K562 (cell line): ENCODE measurements at regions not wholly inside any gene's neighbourhood (a gene's known extent, or its start where the extent isn't known, plus 50 kb on each side); places are given as distances from the start of the nearest gene placed in this dataset.

Source experiments
- ATAC-seq: fragments of 200-7000 bp; cut with Tn5 transposase; 3 replicates; pipeline ENCODE4 v1.9.1; 2020; ENCODE audit warnings: moderate library complexity
- BruUV-seq: library from RNA; stranded (reverse); fragments of 400-500 nt; replicated peaks from 2 replicates; lab custom pipeline; 2021; lab: Mats Ljungman, UMichigan
- CTCF ChIA-PET: fragments of 300-600 bp; formaldehyde crosslinking; extraction: SDS; loops from one replicate; lab custom pipeline; 2021; ENCODE audit warnings: low intra/inter-chr PET ratio; lab: Yijun Ruan, JAX
- POLR2A ChIA-PET: fragments of 300-600, 350-650 bp; sonication (Branson Sonifier 250); formaldehyde crosslinking; extraction: SDS; loops from one replicate; lab custom pipeline; 2021; ENCODE audit warnings: antibody characterized with exemption, inconsistent platforms; lab: Yijun Ruan, JAX
- DNase-seq, 4 experiments: peaks; one replicate each; pipeline versions ENCODE4 v3.0.0 to v3.0.0-alpha.2; 2011 to 2018; ENCODE audit warnings: low spot score in 3 of 4, mixed read lengths in 3 of 4; ENCODE audit errors: extremely low read depth in 1 of 4
- FAIRE-seq: peaks from 2 replicates; lab custom pipeline; 2011; peaks lifted over from hg19 to GRCh38; lab: Jason Lieb, UNC
- H2AFZ ChIP-seq: 2 replicates; pipeline ENCODE4 v1.6.0; 2011; ENCODE audit warnings: low read depth, low read length, control low read depth, inconsistent platforms
- H3K27ac ChIP-seq: fragments of 200-600 bp; 3 replicates; pipeline ENCODE4 v1.8.0; 2011; ENCODE audit warnings: low read depth, mild to moderate bottlenecking, control low read depth, inconsistent platforms, low read length, moderate library complexity, mixed read lengths; ENCODE audit errors: extremely low read depth
- H3K27me3 ChIP-seq, 2 experiments: fragments of 300-600 bp in 1 of 2; 2 replicates in 1 of 2; 3 replicates in 1 of 2; pipeline versions ENCODE4 v1.6.0 to v1.8.0; 2011; ENCODE audit warnings: inconsistent platforms in 2 of 2, low read length in 2 of 2, mild to moderate bottlenecking in 1 of 2, mixed read lengths in 1 of 2, moderate library complexity in 1 of 2; ENCODE audit not compliant: control insufficient read depth in 2 of 2, insufficient read depth in 2 of 2
- H3K36me3 ChIP-seq: fragments of 300-600 bp; 3 replicates; pipeline ENCODE4 v1.8.0; 2011; ENCODE audit warnings: mild to moderate bottlenecking, low read length, inconsistent platforms; ENCODE audit not compliant: control insufficient read depth, insufficient read depth
- H3K4me1 ChIP-seq, 2 experiments: fragments of 200-600 bp in 1 of 2; replicated peaks in 1 of 2; 2 replicates in 1 of 2; 3 replicates in 1 of 2; pipeline versions ENCODE4 v1.5.1 to v1.8.0; 2011; ENCODE audit warnings: inconsistent platforms in 2 of 2, low read length in 2 of 2, mild to moderate bottlenecking in 1 of 2, mixed read lengths in 1 of 2, moderate library complexity in 1 of 2; ENCODE audit not compliant: control insufficient read depth in 2 of 2, insufficient read depth in 2 of 2
- H3K4me2 ChIP-seq: 2 replicates; pipeline ENCODE4 v1.6.1; 2011; ENCODE audit warnings: low read length, control low read depth, inconsistent platforms, mixed read lengths; ENCODE audit not compliant: insufficient read depth
- H3K4me3 ChIP-seq: fragments of 200-600 bp; sonication (generic), shearing (Covaris generic); 2 replicates; pipeline ENCODE4 v1.5.1; 2016; ENCODE audit warnings: control low read depth, inconsistent platforms
- H3K79me2 ChIP-seq: fragments of 200-600 bp; 3 replicates; pipeline ENCODE4 v1.8.0; 2011; ENCODE audit warnings: low read length, inconsistent platforms; ENCODE audit not compliant: control insufficient read depth, insufficient read depth
- H3K9ac ChIP-seq, 2 experiments: 2 replicates each; pipeline versions ENCODE4 v1.6.0 to v1.6.1; 2011; ENCODE audit warnings: low read depth in 2 of 2, low read length in 2 of 2, control low read depth in 1 of 2, inconsistent platforms in 1 of 2, mild to moderate bottlenecking in 1 of 2, mixed read lengths in 1 of 2; ENCODE audit not compliant: insufficient read depth in 1 of 2
- H3K9me1 ChIP-seq: one replicate; pipeline ENCODE4 v1.6.0; 2011; ENCODE audit warnings: inconsistent platforms, mild to moderate bottlenecking, low read length, moderate library complexity; ENCODE audit not compliant: control insufficient read depth, insufficient read depth
- H3K9me3 ChIP-seq: replicated peaks from 2 replicates; pipeline ENCODE4 v1.5.1; 2011; ENCODE audit warnings: low read depth, low read length, inconsistent platforms; ENCODE audit not compliant: control insufficient read depth, insufficient read depth
- H4K20me1 ChIP-seq: replicated peaks from 2 replicates; pipeline ENCODE4 v1.6.1; 2011; ENCODE audit warnings: low read length, inconsistent platforms, mixed read lengths; ENCODE audit not compliant: control insufficient read depth, insufficient read depth
- BCLAF1 ChIP-seq, 2 experiments: fragments of 450-650 bp in 1 of 2; IDR thresholded peaks; 2 replicates each; pipeline ENCODE4 v1.6.1; 2011 to 2017; ENCODE audit warnings: low read depth in 2 of 2, antibody characterized with exemption in 1 of 2, borderline replicate concordance in 1 of 2, low read length in 1 of 2, mild to moderate bottlenecking in 1 of 2, mixed read lengths in 1 of 2; ENCODE audit not compliant: control insufficient read depth in 1 of 2
- BRD4 ChIP-seq: fragments of 200-600 bp; sonication (generic); IDR thresholded peaks from 2 replicates; pipeline ENCODE4 v1.6.1; 2017; ENCODE audit warnings: inconsistent platforms
- DNMT1 ChIP-seq: fragments of 450-650 bp; IDR thresholded peaks from 2 replicates; pipeline ENCODE4 v1.6.1; 2016; ENCODE audit warnings: antibody characterized with exemption, mild to moderate bottlenecking
- FOS ChIP-seq: IDR thresholded peaks from 3 replicates; pipeline ENCODE4 v1.6.1; 2011; ENCODE audit not compliant: insufficient read length; ENCODE audit errors: extremely low read depth
- KAT2B ChIP-seq: IDR thresholded peaks from one replicate; pipeline ENCODE4 v1.6.1; 2012; ENCODE audit warnings: low read depth, mild to moderate bottlenecking, control low read depth, inconsistent platforms, low read length, moderate library complexity
- MEIS2 ChIP-seq: fragments of 450-650 bp; IDR thresholded peaks from 2 replicates; pipeline ENCODE4 v1.6.1; 2014; ENCODE audit warnings: mild to moderate bottlenecking; ENCODE audit not compliant: partially characterized antibody
- MNT ChIP-seq, 2 experiments: fragments of 450-650 bp; conservative IDR thresholded peaks; 2 replicates each; pipeline ENCODE4 v1.6.1; 2017; ENCODE audit warnings: mild to moderate bottlenecking in 2 of 2, moderate library complexity in 2 of 2
- NFIX ChIP-seq: fragments of 250-450 bp; sonication (Bioruptor Pico); IDR thresholded peaks from 2 replicates; pipeline ENCODE4 v1.4.0; 2020; ENCODE audit warnings: low read depth, mild to moderate bottlenecking, moderate library complexity
- NFYB ChIP-seq: IDR thresholded peaks from 2 replicates; pipeline ENCODE4 v1.6.1; 2011; ENCODE audit warnings: mild to moderate bottlenecking, moderate library complexity; ENCODE audit not compliant: insufficient read length; ENCODE audit errors: extremely low read depth
- PCBP1 ChIP-seq: fragments of 200-400 bp; formaldehyde crosslinking; IDR thresholded peaks from 2 replicates; pipeline ENCODE4 v1.6.1; 2018; ENCODE audit warnings: mild to moderate bottlenecking, low read depth, low read length; ENCODE audit not compliant: poor library complexity, severe bottlenecking
- ZBTB17 ChIP-seq: fragments of 450-650 bp; formaldehyde crosslinking; IDR thresholded peaks from 2 replicates; pipeline ENCODE4 v1.4.0; 2020; ENCODE audit warnings: mild to moderate bottlenecking
- ZNF12 ChIP-seq: sonication (generic); formaldehyde crosslinking; IDR thresholded peaks from 2 replicates; pipeline ENCODE4 v1.4.0; 2020; ENCODE audit warnings: mild to moderate bottlenecking, missing genetic modification reagents
- ZNF41 ChIP-seq: fragments of 250-450 bp; sonication (Bioruptor Pico); conservative IDR thresholded peaks from 2 replicates; pipeline ENCODE4 v1.4.0; 2020; ENCODE audit warnings: mild to moderate bottlenecking
- WGBS: fragments of 100-300 bp; shearing (Covaris generic); methylation state at CpG from one replicate; pipeline ENCODE4 v1.1.6; 2016; ENCODE audit warnings: low coverage, mixed read lengths; ENCODE audit not compliant: insufficient coverage; ENCODE audit errors: missing lambda C conversion rate; 5-methylcytosine and 5-hydroxymethylcytosine counted together
- in situ Hi-C: fragments of 300-500 bp; cut with MboI; formaldehyde crosslinking; loops from 4 replicates; pipeline ENCODE4 v1.15.0; 2018; ENCODE audit warnings: inconsistent platforms, mixed read lengths
- intact Hi-C: fragments of 100-400 bp; cut with micrococcal nuclease; formaldehyde crosslinking; loops from 2 replicates; pipeline ENCODE4 v1.14.2; 2022
- TF ChIP-seq, protein P1 (sequence below): sonication (generic); formaldehyde crosslinking; IDR thresholded peaks from 2 replicates; pipeline ENCODE4 v1.8.0; 2023; ENCODE audit warnings: missing genetic modification reagents, mild to moderate bottlenecking, borderline replicate concordance

DNA sequence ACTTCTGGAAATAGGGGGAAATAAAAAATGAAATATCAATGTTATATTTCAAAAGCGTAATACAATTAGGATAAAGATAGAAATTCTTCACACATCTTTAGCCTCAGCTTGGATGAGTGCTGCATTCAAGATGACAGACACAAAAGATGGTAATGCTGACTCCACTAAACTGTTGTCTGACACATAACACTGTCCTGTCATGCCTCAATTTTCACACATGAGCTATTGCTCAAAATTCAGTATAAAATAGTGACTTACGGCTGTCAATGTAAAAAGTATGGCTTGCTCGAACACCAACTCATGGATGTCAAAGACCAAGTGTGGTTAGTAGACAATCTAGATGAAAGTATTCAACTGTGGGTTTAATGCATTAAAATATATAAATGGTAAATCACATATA, 94.5 kb downstream of the KLF12 start:
- Histone ChIP-seq H3K36me3 (no peaks in the 10 kb centered on the region), H3K27ac (no peak overlapping the region), H3K79me2 (no peaks in the 10 kb centered on the region), H2AFZ (no peak overlapping the region), H3K9me1 (no peaks in the 10 kb centered on the region), H3K4me1 (no peaks in the 10 kb centered on the region), H4K20me1 (no peaks in the 10 kb centered on the region), H3K4me2 (no peak overlapping the region), H3K4me3 (no peak overlapping the region), H3K9me3 (no peaks in the 10 kb centered on the region), H3K27me3 (no peaks in the 10 kb centered on the region), H3K9ac (no peak overlapping the region)
- in situ Hi-C loops (no loop called here), intact Hi-C loops (no loop called here)
- ATAC-seq: no peak
- no peak for FAIRE-seq
- ChIA-PET CTCF (no interaction called here), POLR2A (no interaction called here)
- WGBS: 3% methylated on average over 3 of the region's 3 CpGs
- no peak for DNase-seq
- no TSS peak for BruUV-seq
- TF ChIP-seq ZBTB17 (no peak), NFIX (CRISPR knock-in tag) (no peak), DNMT1 (no peak), FOS (no peak), MEIS2 (no peak), KAT2B (no peak), ZNF41 (CRISPR knock-in tag) (no peak), BRD4 (no peak), MNT (conservative IDR thresholded peaks at IDR 0.05) (no peak), BCLAF1 (IDR thresholded peaks at IDR 0.05; ENCODE audit: borderline replicate concordance in 1 of 2, control insufficient read depth in 1 of 2, low read depth in 2 of 2, low read length in 1 of 2) (no peak), ZNF12 (no peak), PCBP1 (no peak), NFYB (no peak)
- TF ChIP-seq, protein P1, sequence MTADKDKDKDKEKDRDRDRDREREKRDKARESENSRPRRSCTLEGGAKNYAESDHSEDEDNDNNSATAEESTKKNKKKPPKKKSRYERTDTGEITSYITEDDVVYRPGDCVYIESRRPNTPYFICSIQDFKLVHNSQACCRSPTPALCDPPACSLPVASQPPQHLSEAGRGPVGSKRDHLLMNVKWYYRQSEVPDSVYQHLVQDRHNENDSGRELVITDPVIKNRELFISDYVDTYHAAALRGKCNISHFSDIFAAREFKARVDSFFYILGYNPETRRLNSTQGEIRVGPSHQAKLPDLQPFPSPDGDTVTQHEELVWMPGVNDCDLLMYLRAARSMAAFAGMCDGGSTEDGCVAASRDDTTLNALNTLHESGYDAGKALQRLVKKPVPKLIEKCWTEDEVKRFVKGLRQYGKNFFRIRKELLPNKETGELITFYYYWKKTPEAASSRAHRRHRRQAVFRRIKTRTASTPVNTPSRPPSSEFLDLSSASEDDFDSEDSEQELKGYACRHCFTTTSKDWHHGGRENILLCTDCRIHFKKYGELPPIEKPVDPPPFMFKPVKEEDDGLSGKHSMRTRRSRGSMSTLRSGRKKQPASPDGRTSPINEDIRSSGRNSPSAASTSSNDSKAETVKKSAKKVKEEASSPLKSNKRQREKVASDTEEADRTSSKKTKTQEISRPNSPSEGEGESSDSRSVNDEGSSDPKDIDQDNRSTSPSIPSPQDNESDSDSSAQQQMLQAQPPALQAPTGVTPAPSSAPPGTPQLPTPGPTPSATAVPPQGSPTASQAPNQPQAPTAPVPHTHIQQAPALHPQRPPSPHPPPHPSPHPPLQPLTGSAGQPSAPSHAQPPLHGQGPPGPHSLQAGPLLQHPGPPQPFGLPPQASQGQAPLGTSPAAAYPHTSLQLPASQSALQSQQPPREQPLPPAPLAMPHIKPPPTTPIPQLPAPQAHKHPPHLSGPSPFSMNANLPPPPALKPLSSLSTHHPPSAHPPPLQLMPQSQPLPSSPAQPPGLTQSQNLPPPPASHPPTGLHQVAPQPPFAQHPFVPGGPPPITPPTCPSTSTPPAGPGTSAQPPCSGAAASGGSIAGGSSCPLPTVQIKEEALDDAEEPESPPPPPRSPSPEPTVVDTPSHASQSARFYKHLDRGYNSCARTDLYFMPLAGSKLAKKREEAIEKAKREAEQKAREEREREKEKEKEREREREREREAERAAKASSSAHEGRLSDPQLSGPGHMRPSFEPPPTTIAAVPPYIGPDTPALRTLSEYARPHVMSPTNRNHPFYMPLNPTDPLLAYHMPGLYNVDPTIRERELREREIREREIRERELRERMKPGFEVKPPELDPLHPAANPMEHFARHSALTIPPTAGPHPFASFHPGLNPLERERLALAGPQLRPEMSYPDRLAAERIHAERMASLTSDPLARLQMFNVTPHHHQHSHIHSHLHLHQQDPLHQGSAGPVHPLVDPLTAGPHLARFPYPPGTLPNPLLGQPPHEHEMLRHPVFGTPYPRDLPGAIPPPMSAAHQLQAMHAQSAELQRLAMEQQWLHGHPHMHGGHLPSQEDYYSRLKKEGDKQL: no peak
